GM18511 (cell line): ENCODE measurements at regions not wholly inside any gene's neighbourhood (a gene's known extent, or its start where the extent isn't known, plus 50 kb on each side); places are given as distances from the start of the nearest gene placed in this dataset.

Experiments
- ATAC-seq: cut with Tn5 transposase; IDR thresholded peaks from one replicate; pipeline ENCODE4 v1.9.1; 2021; ENCODE audit warnings: mild to moderate bottlenecking, moderate library complexity; ENCODE audit not compliant: unreplicated experiment

DNA sequence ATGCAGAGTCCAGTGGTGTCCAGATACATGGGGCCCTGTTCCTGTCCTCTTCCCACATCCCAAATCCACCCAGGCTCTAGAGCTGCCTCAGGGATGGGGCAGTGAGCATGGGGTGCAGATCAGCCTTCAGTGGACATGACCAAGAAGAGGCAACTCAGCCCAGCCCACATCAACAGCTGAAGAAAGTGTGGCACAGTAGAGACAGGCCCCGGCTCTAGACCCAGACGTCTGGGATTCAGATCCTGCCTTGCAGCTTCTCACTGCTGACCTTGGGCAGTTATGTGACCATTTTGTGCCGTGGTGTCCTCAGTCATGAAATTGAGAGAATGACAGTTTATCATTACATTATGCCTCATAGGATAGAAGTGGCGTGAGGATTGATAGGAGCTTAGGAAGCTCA lies 54.6 kb upstream of the CST7 start:
- ATAC-seq, result no peak

GRCh38 chr20:24894967-24895366 lies 54.1 kb upstream of the CST7 start:
- ATAC-seq, result no peak

GRCh38 chr20:24895431-24895830 lies 53.6 kb upstream of the CST7 start:
- ATAC-seq, result no peak

DNA sequence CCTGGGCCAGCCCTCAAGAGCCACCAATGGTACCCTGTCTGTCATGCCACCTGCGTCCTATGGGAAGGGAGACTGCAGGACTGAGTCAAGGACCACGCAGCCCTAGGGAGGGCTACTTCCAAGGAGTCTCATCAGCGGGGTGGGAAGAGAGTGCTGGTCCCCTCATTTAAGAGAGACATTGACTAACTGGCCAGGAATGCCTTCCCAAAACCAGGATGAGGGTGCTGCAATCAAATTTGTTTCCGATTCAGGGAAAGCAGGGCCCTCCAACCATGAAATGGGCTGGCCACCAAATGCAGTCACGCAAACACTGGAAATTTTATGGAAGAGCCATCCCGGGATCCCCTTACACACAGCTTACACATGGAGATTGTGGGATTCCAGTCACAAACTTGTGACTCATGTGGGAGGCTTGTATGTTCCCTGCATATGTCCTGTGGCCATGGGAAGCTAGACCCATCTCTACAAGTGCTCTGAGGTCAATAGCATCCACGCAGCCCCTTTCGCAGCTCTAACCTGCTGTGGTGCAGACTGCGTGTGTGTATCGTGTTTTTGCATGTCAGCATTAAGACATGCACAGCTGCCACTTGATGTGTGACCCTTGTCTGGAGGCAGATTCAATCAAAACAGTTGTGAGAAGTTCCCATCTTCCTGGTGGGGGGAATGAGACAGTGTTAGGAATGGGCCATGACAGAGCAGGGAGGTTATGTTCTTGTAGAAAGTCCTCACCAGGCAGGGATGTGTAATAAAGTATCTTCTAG lies 53.0 kb upstream of the CST7 start:
- no peak for ATAC-seq

DNA sequence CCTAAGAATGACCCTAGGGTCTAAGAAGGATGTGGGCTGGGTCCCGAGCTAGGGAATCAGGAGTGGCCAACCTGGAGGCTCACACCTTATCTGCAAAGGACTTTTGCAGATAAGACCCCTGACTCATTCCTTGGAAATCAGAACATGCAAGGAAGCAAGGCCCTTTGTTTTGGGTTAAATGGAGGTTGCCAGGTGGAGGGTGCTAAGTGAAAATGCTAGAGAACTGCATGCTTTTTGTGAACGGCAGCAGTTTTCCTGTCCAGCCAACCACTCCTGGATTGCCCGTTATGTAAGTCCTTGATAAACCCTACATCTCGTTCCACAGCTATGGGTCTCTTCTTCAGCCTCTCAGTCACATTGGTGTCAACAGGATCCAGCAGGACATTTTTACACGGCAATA lies 52.1 kb upstream of the CST7 start:
- ATAC-seq, result no peak

DNA sequence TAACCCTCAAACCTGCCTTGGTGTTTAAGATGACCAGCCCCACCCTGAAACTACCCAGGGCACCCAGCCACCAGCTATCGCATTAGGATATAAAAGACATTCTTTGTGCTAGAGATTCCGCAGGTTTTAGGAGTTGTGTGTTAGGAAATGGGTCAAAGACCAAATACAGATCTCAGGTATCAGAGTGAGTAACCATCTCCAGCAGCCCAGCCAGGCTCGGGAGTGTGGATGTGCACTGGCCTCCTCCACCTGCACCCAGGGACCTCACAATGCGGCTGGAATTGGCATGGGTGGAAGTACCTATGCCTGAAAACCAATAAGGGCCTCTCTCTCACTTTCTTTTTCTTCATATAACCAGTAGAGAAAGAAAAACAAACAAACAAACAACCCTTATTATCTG lies 51.1 kb upstream of the CST7 start:
- ATAC-seq, result no peak

DNA sequence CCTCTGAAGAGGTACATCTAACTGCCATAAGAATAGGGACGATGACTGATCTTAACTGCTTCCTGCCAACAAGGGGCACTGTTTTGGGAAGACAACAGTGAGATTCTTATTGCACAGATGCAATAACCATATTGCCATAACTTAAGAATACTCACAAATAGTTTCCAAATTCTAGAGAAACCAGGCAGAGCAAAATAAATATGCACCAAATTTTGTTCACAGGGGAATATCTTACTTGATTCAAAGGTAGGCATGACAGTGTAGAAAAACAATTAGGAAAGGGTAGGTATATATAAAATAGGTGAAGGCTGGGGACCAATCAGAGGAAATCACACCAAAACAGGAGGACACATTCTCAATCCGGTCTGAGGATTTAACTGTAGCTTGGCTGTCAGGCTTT lies 49.9 kb upstream of the CST7 start:
- no peak for ATAC-seq
